GM10266 (cell line): ENCODE measurements at regions not wholly inside any gene's neighbourhood (a gene's known extent, or its start where the extent isn't known, plus 50 kb on each side); places are given as distances from the start of the nearest gene placed in this dataset.

Experiments
- DNase-seq: peaks from one replicate; pipeline ENCODE4 v3.0.0; 2012; ENCODE audit errors: extremely low spot score
- CTCF ChIP-seq: IDR thresholded peaks from 2 replicates; pipeline ENCODE4 v1.5.1; 2012; ENCODE audit warnings: mild to moderate bottlenecking, low read depth; ENCODE audit not compliant: control insufficient read depth, insufficient read depth; ENCODE audit errors: missing control alignments

DNA sequence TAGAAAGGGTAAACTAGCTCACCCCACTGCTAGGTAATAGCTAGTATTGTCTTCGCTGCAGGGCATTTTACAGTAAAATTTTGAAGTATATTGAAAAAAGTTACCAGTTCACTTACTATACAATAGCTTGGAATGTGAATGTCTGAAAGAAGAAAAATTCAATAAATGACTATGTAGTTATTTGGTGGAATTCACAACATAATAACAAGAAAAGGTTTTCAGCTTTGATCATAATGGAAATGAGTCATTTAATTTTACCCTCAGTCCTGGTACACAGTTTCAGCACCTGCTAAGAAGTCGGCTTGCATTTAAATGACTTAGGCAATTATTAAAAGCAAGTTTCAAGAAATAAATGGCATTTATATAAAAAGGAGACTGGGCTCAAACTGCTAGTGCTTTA, 90.4 kb downstream of the NUP35 start:
- DNase-seq: no peak
- no peak for TF ChIP-seq CTCF

- no peak for TF ChIP-seq CTCF
- no peak for DNase-seq
Observed at GRCh38 chr2:183215917-183216316, 91.7 kb downstream of the NUP35 start.

GRCh38 chr2:183219888-183220287, 95.6 kb downstream of the NUP35 start:
- TF ChIP-seq CTCF: no peak

DNA sequence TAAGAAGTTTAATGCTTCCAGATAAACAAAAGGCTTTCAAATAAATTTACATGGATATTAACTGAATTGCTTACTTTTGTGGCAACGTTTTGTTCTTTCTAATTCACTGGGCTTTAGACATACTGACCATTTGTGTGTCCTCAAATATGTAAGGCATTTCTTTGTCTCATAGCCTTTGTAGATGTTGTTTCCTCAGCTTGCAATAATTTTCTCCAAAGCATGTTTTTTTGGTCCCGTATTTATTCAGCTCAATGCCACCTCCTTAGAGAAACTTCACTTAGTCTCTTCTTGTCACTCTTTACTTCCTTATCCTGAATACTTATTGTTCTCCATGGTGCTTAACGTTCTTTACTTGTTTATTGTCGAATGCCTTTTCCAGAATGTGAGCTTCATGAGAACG, 98.5 kb downstream of the NUP35 start:
- TF ChIP-seq CTCF: no peak
- DNase-seq: no peak

More at GRCh38 chr2:183219888-183220287, 95.6 kb downstream of the NUP35 start:
- DNase-seq: no peak

DNA sequence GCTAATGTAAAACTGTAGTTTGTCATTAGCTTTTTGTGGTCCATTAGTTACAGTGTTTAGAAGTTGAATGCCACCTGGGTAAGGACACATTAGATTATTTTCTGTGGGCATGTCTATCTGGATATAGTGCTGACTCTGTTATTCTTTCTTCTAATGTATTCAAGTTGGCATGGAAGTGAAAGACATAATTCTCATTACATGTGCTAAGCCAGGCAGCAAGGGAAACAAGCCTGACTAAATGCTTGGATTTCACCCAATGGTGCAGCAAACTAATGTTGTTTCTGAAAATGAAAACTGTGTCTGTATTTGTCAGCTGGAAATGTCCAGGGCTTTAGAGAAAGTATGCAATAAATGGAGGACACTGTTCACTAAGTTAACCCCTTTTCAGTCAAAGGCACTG, 100.7 kb downstream of the NUP35 start:
- TF ChIP-seq CTCF: no peak
- no peak for DNase-seq

DNA sequence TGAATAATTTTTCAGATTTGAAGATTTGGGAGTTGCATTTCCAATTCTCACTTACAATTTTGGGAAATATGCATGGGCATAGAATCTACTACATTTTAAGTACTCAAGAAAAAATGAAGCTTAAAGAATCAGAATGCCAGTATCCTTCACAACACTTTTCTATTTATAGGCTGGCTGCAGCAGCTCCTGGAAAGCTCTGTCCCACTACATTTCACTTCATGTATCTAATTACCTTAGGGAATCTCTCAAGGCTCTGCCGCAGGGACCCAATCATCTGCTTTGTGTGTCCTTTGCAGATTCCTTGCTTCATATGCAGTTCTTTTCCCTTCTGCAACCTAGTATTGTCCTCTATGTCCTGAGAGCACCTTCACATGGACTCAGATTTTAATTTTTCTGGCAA, 102.9 kb downstream of the NUP35 start:
- no peak for TF ChIP-seq CTCF
- DNase-seq: no peak

- DNase-seq: no peak
- no peak for TF ChIP-seq CTCF
Observed at GRCh38 chr2:183229386-183229785, 105.1 kb downstream of the NUP35 start.
